MM.1S (cell line): ENCODE measurements at regions not wholly inside any gene's neighbourhood (a gene's known extent, or its start where the extent isn't known, plus 50 kb on each side); places are given as distances from the start of the nearest gene placed in this dataset.

Experiments used
- DNase-seq: peaks from one replicate; pipeline ENCODE4 v3.0.0-alpha.2; 2015
- H2AFZ ChIP-seq: fragments of 300-600 bp; sonication (generic); 2 replicates; pipeline ENCODE4 v1.6.0; 2016; ENCODE audit warnings: antibody characterized with exemption, low read length
- H3F3A ChIP-seq: fragments of 300-600 bp; sonication (generic); 2 replicates; pipeline ENCODE4 v1.6.1; 2016; ENCODE audit warnings: mild to moderate bottlenecking, antibody characterized with exemption, low read length, moderate library complexity, mixed read lengths; ENCODE audit not compliant: insufficient read depth
- H3K27ac ChIP-seq: fragments of 300-600 bp; sonication (generic); 2 replicates; pipeline ENCODE4 v1.5.1; 2016; ENCODE audit warnings: mild to moderate bottlenecking, low read length
- H3K27me3 ChIP-seq: fragments of 300-600 bp; sonication (generic); replicated peaks from 2 replicates; pipeline ENCODE4 v1.6.0; 2016; ENCODE audit warnings: low read length; ENCODE audit not compliant: insufficient read depth
- H3K36me3 ChIP-seq: fragments of 300-600 bp; sonication (generic); replicated peaks from 2 replicates; pipeline ENCODE4 v1.6.1; 2016; ENCODE audit warnings: mild to moderate bottlenecking, low read length, mixed read lengths; ENCODE audit not compliant: insufficient read depth
- H3K4me1 ChIP-seq: fragments of 300-600 bp; sonication (generic); 2 replicates; pipeline ENCODE4 v1.6.1; 2016; ENCODE audit warnings: low read length, mixed read lengths
- H3K4me2 ChIP-seq: fragments of 300-600 bp; sonication (generic); 2 replicates; pipeline ENCODE4 v1.6.0; 2016; ENCODE audit warnings: low read depth, low read length
- H3K4me3 ChIP-seq: fragments of 300-600 bp; sonication (generic); 2 replicates; pipeline ENCODE4 v1.5.1; 2016; ENCODE audit warnings: low read length, mixed read lengths
- H3K79me2 ChIP-seq: fragments of 300-600 bp; sonication (generic); 2 replicates; pipeline ENCODE4 v1.6.1; 2016; ENCODE audit warnings: mixed run types, low read length, mixed read lengths
- H3K9ac ChIP-seq: fragments of 300-600 bp; sonication (generic); 2 replicates; pipeline ENCODE4 v1.6.1; 2016; ENCODE audit warnings: low read length, mixed read lengths
- H3K9me2 ChIP-seq: fragments of 300-600 bp; sonication (generic); replicated peaks from 2 replicates; pipeline ENCODE4 v1.6.1; 2016; ENCODE audit warnings: mild to moderate bottlenecking, low read length, mixed read lengths; ENCODE audit not compliant: insufficient read depth
- H3K9me3 ChIP-seq: fragments of 300-600 bp; sonication (generic); replicated peaks from 2 replicates; pipeline ENCODE4 v1.6.1; 2016; ENCODE audit warnings: mild to moderate bottlenecking, low read length, mixed read lengths; ENCODE audit not compliant: insufficient read depth
- H4K20me1 ChIP-seq: fragments of 300-600 bp; sonication (generic); 2 replicates; pipeline ENCODE4 v1.6.1; 2016; ENCODE audit warnings: mild to moderate bottlenecking, low read length, moderate library complexity, mixed read lengths; ENCODE audit not compliant: insufficient read depth
- EZH2 ChIP-seq: fragments of 300-600 bp; sonication (generic); optimal IDR thresholded peaks from 2 replicates; pipeline ENCODE3; 2017; ENCODE audit warnings: low read depth, mild to moderate bottlenecking, antibody characterized with exemption, low read length, mixed read lengths
- EZH2phosphoT487 ChIP-seq: fragments of 300-600 bp; sonication (generic); IDR thresholded peaks from 2 replicates; pipeline ENCODE4 v1.6.1; 2018; ENCODE audit warnings: antibody characterized with exemption, low read length
- TF ChIP-seq, protein P1 (sequence below): fragments of 300-600 bp; sonication (generic); IDR thresholded peaks from 2 replicates; pipeline ENCODE4 v1.5.1; 2016; ENCODE audit warnings: antibody characterized with exemption, low read length, mixed read lengths

DNA sequence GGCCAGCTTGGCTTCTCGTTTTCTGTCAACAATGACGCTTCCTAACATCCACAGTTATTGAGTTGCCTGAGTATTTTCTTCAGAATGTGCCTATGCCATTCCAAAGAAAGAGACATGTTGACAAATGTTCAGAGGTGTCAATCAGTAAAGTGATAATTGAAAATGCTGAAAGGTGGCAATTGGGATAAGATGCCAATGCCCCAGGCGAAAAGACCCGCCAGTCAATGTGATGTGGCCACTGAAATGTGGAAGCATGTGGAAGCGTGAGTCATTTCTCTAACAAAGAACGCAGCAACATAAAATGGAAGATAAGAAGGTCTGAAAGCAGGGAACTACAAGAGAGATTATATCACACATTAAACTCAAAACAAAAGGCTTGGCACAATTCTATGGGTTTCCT is 882.2 kb upstream of the SLC10A2 start:
- no peaks in the 10 kb centered on the region for H3F3A ChIP-seq
- H3K79me2 ChIP-seq: no peaks in the 10 kb centered on the region
- H3K9ac ChIP-seq: no peak overlapping the region
- H3K9me2 ChIP-seq: no peaks in the 10 kb centered on the region
- no peaks in the 10 kb centered on the region for H3K4me1 ChIP-seq
- no peaks in the 10 kb centered on the region for H3K27me3 ChIP-seq
- no peak overlapping the region for H3K4me3 ChIP-seq
- TF ChIP-seq EZH2 (no peak), EZH2phosphoT487 (no peak)
- TF ChIP-seq, protein P1, sequence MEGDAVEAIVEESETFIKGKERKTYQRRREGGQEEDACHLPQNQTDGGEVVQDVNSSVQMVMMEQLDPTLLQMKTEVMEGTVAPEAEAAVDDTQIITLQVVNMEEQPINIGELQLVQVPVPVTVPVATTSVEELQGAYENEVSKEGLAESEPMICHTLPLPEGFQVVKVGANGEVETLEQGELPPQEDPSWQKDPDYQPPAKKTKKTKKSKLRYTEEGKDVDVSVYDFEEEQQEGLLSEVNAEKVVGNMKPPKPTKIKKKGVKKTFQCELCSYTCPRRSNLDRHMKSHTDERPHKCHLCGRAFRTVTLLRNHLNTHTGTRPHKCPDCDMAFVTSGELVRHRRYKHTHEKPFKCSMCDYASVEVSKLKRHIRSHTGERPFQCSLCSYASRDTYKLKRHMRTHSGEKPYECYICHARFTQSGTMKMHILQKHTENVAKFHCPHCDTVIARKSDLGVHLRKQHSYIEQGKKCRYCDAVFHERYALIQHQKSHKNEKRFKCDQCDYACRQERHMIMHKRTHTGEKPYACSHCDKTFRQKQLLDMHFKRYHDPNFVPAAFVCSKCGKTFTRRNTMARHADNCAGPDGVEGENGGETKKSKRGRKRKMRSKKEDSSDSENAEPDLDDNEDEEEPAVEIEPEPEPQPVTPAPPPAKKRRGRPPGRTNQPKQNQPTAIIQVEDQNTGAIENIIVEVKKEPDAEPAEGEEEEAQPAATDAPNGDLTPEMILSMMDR: no peak
- H3K27ac ChIP-seq: no peak overlapping the region
- no peaks in the 10 kb centered on the region for H3K36me3 ChIP-seq
- no peaks in the 10 kb centered on the region for H4K20me1 ChIP-seq
- no peak overlapping the region for H2AFZ ChIP-seq
- no peak for DNase-seq
- H3K9me3 ChIP-seq: no peaks in the 10 kb centered on the region
- H3K4me2 ChIP-seq: no peak overlapping the region

DNA sequence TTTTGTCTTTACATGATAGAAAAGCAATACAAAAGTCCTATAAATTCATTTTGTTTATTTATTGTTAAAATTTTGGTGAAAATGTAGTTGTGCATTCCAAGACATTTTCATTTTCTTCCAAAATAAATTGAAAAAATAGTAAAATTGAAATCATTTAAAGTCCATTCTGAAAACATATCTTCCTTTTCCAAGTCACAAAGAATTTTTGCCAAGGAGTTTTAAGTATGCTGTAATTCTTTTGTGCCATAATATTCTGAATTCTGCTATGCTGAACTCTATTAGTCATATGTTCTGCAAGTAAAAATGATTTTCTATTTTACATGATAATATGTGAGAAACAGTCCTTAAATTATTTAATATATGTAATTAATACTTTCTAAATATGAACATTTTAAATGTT is 879.6 kb upstream of the SLC10A2 start:
- no peak for DNase-seq
- Histone ChIP-seq H3K9ac (no peak overlapping the region), H3K27ac (no peak overlapping the region), H3K4me1 (no peaks in the 10 kb centered on the region), H3K27me3 (no peaks in the 10 kb centered on the region), H3F3A (no peaks in the 10 kb centered on the region), H2AFZ (no peak overlapping the region), H3K4me3 (no peak overlapping the region), H3K9me2 (no peaks in the 10 kb centered on the region), H3K4me2 (no peak overlapping the region), H3K36me3 (no peaks in the 10 kb centered on the region), H4K20me1 (no peaks in the 10 kb centered on the region), H3K79me2 (no peaks in the 10 kb centered on the region), H3K9me3 (no peaks in the 10 kb centered on the region)
- TF ChIP-seq, protein P1: no peak
- no peak for TF ChIP-seq EZH2phosphoT487
- TF ChIP-seq EZH2: no peak

DNA sequence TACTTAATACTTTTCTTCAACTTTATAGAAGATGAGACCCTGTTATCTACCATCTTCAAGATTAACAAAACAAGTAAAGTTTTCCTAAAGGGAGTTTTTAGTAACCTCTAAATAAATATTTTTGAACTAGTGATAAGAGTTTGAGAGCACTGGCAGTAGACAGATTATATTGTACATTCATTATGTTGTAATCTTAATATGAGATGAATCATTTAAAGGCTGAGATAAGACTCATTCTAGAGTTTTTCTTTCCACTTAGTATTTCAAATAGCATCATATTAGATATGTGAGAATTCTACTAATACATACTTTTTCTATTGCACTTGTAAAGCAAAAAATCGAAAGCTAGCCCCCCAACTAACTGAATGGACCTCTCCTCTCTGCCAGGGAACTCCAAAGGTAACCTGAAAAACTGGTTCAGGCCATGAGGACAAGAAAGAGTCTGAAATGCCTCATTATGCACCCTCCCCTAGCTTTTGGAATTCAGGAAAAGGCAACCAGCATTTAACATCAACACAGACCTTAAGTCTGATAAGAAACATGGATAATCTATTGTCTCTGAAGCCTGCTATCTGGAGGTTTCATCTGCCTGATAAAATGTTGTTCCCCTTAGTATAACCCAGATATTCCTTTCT is 875.4 kb upstream of the SLC10A2 start:
- Histone ChIP-seq H3K9me3 (no peaks in the 10 kb centered on the region), H3K79me2 (no peaks in the 10 kb centered on the region), H4K20me1 (no peaks in the 10 kb centered on the region), H3K9me2 (no peaks in the 10 kb centered on the region), H3K4me2 (no peak overlapping the region), H3K36me3 (no peaks in the 10 kb centered on the region), H3F3A (no peaks in the 10 kb centered on the region), H3K4me3 (no peak overlapping the region), H3K4me1 (no peaks in the 10 kb centered on the region), H2AFZ (no peak overlapping the region), H3K9ac (no peak overlapping the region), H3K27me3 (no peaks in the 10 kb centered on the region), H3K27ac (no peak overlapping the region)
- no peak for DNase-seq
- TF ChIP-seq, protein P1: no peak
- no peak for TF ChIP-seq EZH2
- no peak for TF ChIP-seq EZH2phosphoT487
